DND-41 (cell line): ENCODE measurements at regions not wholly inside any gene's neighbourhood (a gene's known extent, or its start where the extent isn't known, plus 50 kb on each side); places are given as distances from the start of the nearest gene placed in this dataset.

Experiments used
- EZH2 ChIP-seq: IDR thresholded peaks from 3 replicates; pipeline ENCODE4 v1.6.1; 2012; ENCODE audit warnings: borderline replicate concordance, low read depth, mild to moderate bottlenecking, moderate library complexity, low read length, inconsistent platforms; ENCODE audit not compliant: severe bottlenecking
- TF ChIP-seq, protein P1 (sequence below): IDR thresholded peaks from 2 replicates; pipeline ENCODE4 v1.5.1; 2012; ENCODE audit warnings: borderline replicate concordance, low read length, moderate library complexity, mild to moderate bottlenecking; ENCODE audit not compliant: poor library complexity, severe bottlenecking; ENCODE audit errors: extremely low read depth

- TF ChIP-seq, protein P1, sequence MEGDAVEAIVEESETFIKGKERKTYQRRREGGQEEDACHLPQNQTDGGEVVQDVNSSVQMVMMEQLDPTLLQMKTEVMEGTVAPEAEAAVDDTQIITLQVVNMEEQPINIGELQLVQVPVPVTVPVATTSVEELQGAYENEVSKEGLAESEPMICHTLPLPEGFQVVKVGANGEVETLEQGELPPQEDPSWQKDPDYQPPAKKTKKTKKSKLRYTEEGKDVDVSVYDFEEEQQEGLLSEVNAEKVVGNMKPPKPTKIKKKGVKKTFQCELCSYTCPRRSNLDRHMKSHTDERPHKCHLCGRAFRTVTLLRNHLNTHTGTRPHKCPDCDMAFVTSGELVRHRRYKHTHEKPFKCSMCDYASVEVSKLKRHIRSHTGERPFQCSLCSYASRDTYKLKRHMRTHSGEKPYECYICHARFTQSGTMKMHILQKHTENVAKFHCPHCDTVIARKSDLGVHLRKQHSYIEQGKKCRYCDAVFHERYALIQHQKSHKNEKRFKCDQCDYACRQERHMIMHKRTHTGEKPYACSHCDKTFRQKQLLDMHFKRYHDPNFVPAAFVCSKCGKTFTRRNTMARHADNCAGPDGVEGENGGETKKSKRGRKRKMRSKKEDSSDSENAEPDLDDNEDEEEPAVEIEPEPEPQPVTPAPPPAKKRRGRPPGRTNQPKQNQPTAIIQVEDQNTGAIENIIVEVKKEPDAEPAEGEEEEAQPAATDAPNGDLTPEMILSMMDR: no peak
- no peak for TF ChIP-seq EZH2
Measured at GRCh38 chr12:88782351-88782750, 202.1 kb upstream of the KITLG start.
